ENCODE measurements at regions not wholly inside any gene's neighbourhood (a gene's known extent, or its start where the extent isn't known, plus 50 kb on each side); places are given as distances from the start of the nearest gene placed in this dataset.

DNA sequence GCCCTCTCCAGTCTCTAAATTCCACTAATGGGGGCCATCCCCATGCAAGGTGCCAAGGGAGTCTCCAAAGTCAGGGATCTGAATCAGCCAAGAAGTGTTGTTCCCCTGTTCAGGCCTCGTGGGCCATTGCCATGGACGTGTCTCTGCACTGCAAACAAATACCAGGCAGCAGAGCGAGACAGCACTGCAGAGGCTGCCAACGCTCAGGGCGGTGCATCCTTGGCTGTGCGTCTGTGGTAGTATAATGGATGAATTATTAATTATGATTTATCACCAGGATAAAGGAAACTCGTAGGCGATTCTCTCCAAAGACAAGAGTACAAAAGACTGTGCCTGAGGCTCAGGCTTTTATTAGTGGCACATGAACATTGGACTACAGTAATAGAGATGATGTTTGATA is 122.3 kb upstream of the NTF3 start:
- Histone ChIP-seq H3K27ac (no peak overlapping the region), H3K4me1 (replicated peaks) (no peaks in the 10 kb centered on the region), H3K36me3 (no peaks in the 10 kb centered on the region), H3K27me3 (replicated peaks; ENCODE audit: insufficient read depth) (no peaks in the 10 kb centered on the region), H3K4me3 (no peak overlapping the region), H3K9me3 (no peaks in the 10 kb centered on the region)
- TF ChIP-seq CTCF (IDR thresholded peaks at IDR 0.05) (no peak), POLR2AphosphoS5 (IDR thresholded peaks at IDR 0.05) (peak; percentile 77)
- intact Hi-C loops (cut with DNase I): no loop called here
- peak; percentile 76 for DNase-seq (ENCODE audit: low spot score)
- 14% methylated on average over 8 of the region's 8 CpGs for WGBS

DNA sequence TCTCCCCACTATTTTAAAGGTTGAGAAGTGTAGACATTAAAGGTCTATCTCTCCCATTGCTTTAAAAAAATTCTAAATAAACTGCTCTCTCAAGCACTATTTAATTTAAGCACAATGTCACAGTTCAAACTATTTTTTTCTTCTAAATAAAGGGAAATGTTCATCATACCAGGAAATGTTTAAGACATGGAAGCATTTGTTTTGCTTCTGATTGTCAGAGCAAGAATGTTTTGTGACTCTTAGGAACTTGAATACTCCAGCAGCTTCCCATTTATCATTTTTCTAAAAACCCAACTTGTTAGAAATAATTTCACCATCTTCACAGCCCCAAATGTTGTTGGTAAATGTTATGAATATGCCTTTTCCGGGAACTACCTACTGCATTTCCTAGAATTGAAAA is 121.8 kb upstream of the NTF3 start:
- TF ChIP-seq POLR2A (IDR thresholded peaks at IDR 0.05): no peak
- TF ChIP-seq CTCF (IDR thresholded peaks at IDR 0.05): no peak
- TF ChIP-seq POLR2AphosphoS5 (IDR thresholded peaks at IDR 0.05): no peak
- Histone ChIP-seq H3K36me3 (no peaks in the 10 kb centered on the region), H3K27ac (no peak overlapping the region), H3K9me3 (no peaks in the 10 kb centered on the region), H3K4me3 (no peak overlapping the region), H3K4me1 (replicated peaks) (no peaks in the 10 kb centered on the region), H3K27me3 (replicated peaks; ENCODE audit: insufficient read depth) (no peaks in the 10 kb centered on the region)
- intact Hi-C loops (cut with DNase I): no loop called here
- no peak for DNase-seq (ENCODE audit: low spot score)
- 73% methylated on average over 1 of the region's 1 CpG for WGBS

DNA sequence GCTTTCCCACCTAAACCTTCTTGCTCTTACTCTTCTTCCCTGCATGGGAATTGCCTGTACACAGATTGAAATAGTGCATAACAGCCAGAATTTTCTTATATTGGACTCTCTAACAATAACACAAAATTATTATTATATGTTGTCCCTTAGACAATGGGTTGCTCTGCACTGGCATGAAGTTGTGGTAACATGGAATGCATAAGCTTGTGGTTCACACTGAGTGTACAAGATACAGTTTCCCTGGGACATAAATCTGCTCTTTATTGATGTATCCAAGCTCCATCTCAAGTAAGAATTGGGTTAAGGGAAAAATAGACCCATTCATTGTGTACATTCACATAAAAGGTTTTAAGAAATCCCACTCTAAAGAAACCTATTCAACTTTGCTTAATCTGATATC is 114.4 kb upstream of the NTF3 start:
- H3K9me3 ChIP-seq: no peaks in the 10 kb centered on the region
- DNase-seq (ENCODE audit: low spot score): no peak
- H3K4me3 ChIP-seq: no peak overlapping the region
- intact Hi-C loops (cut with DNase I): no loop called here
- H3K27me3 ChIP-seq (replicated peaks; ENCODE audit: insufficient read depth): no peaks in the 10 kb centered on the region
- H3K4me1 ChIP-seq (replicated peaks): no peaks in the 10 kb centered on the region
- H3K27ac ChIP-seq: no peak overlapping the region
- no peaks in the 10 kb centered on the region for H3K36me3 ChIP-seq
- no peak for TF ChIP-seq POLR2AphosphoS5 (IDR thresholded peaks at IDR 0.05)
- no peak for TF ChIP-seq CTCF (IDR thresholded peaks at IDR 0.05)
- TF ChIP-seq POLR2A (IDR thresholded peaks at IDR 0.05): no peak

GRCh38 chr12:5318874-5319273 is 113.0 kb upstream of the NTF3 start:
- no peaks in the 10 kb centered on the region for H3K27me3 ChIP-seq (replicated peaks; ENCODE audit: insufficient read depth)
- no peaks in the 10 kb centered on the region for H3K9me3 ChIP-seq
- H3K4me1 ChIP-seq (replicated peaks): no peaks in the 10 kb centered on the region
- no peak for DNase-seq (ENCODE audit: low spot score)
- intact Hi-C loops (cut with DNase I): no loop called here
- no peaks in the 10 kb centered on the region for H3K36me3 ChIP-seq
- no peak overlapping the region for H3K4me3 ChIP-seq
- TF ChIP-seq POLR2A (IDR thresholded peaks at IDR 0.05) (no peak), CTCF (IDR thresholded peaks at IDR 0.05) (no peak), POLR2AphosphoS5 (IDR thresholded peaks at IDR 0.05) (no peak)
- no peak overlapping the region for H3K27ac ChIP-seq

DNA sequence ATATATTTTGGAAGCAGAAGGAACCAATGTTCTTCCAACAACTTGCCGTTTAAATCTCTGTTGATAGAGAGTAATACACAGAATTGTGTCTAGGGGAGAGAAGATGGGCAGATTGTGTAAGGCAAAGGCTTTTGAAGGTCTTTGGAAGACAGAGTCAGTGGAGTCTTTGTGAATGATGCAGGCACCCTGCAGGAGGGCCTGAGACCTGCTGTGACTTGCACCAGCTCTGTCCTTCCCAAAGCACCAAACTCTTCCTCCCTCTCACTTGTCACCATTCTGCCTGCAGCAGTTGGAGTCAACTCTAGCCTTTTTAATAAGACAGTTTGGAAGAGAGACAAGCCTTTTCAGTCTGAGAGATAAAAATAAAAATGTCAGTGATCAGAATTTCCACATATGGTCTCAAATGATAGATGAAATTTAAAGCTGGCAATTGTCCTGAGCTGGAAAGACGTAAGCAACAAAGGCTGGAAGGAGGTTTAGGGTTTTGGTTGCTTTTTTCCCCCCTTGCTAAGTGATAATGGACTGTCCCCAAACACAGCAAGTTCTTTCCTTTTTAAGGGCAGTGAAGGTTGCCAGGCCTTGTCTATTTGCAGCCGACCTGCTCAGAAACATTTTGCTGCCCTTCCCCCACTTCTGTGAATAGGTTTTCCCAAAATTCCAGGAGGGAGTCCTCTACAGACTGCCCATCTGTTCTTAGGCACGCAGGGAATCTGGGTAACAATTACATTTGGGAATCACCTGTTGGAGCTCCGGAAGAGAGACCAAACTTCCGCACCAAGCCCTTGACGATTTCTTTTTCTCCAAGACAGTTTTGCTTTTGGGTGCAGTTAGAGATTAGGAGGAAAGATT is 103.0 kb upstream of the NTF3 start:
- 51% methylated on average over 7 of the region's 7 CpGs for WGBS
- peak; percentile 63 for DNase-seq (ENCODE audit: low spot score)
- Histone ChIP-seq H3K4me3 (no peak overlapping the region), H3K9me3 (no peaks in the 10 kb centered on the region), H3K27ac (no peak overlapping the region), H3K27me3 (replicated peaks; ENCODE audit: insufficient read depth) (no peaks in the 10 kb centered on the region), H3K36me3 (no peaks in the 10 kb centered on the region), H3K4me1 (replicated peaks) (no peaks in the 10 kb centered on the region)
- intact Hi-C loops (cut with DNase I): no loop called here
- TF ChIP-seq POLR2A (IDR thresholded peaks at IDR 0.05) (no peak), CTCF (IDR thresholded peaks at IDR 0.05) (no peak), POLR2AphosphoS5 (IDR thresholded peaks at IDR 0.05) (no peak)
